B cell (primary cell): ENCODE measurements at regions not wholly inside any gene's neighbourhood (a gene's known extent, or its start where the extent isn't known, plus 50 kb on each side); places are given as distances from the start of the nearest gene placed in this dataset.

ENCODE experiments used
- ATAC-seq: fragments of 200-7000 bp; cut with Tn5 transposase; one replicate; pipeline ENCODE4 v1.10.0; 2021; ENCODE audit warnings: low read depth, mild to moderate bottlenecking, moderate number of reproducible peaks, moderate library complexity
- CTCF ChIA-PET: fragments of 350-600 bp; sonication (Branson Sonifier 250); formaldehyde crosslinking; loops from one replicate; lab custom pipeline; 2021; ENCODE audit warnings: antibody characterized with exemption, inconsistent platforms; lab: Charles Lee
- POLR2A ChIA-PET: fragments of 350-600 bp; sonication (Branson Sonifier 250); formaldehyde crosslinking; loops from one replicate; lab custom pipeline; 2021; ENCODE audit warnings: antibody characterized with exemption; lab: Charles Lee
- DNase-seq: peaks from one replicate; pipeline ENCODE4 v3.0.0; 2013
- H2AFZ ChIP-seq: 2 replicates; pipeline ENCODE4 v1.6.1; 2012; ENCODE audit warnings: mild to moderate bottlenecking, low read depth, low read length; ENCODE audit not compliant: insufficient read depth, poor library complexity, severe bottlenecking
- H3K27ac ChIP-seq, 2 donors: 1 replicate in 1 of 2; 2 replicates in 1 of 2; pipeline ENCODE4 v1.5.1; 2012 to 2013; ENCODE audit warnings: low read length in 2 of 2, mild to moderate bottlenecking in 2 of 2, moderate library complexity in 1 of 2
- H3K27me3 ChIP-seq, 4 experiments: fragments of 200-600 bp in 1 of 4; sonication (generic) in 1 of 4; replicated peaks in 1 of 4; 1 replicate in 2 of 4; 2 replicates in 2 of 4; pipeline versions ENCODE4 v1.6.1 to v1.7.0; 2013 to 2016; ENCODE audit warnings: low read length in 3 of 4, mild to moderate bottlenecking in 2 of 4, mixed read lengths in 1 of 4, moderate library complexity in 1 of 4; ENCODE audit not compliant: insufficient read depth in 4 of 4, control insufficient read depth in 3 of 4; ENCODE audit errors: control extremely low read depth in 1 of 4
- H3K36me3 ChIP-seq, 2 experiments: replicated peaks in 1 of 2; 1 replicate in 1 of 2; 2 replicates in 1 of 2; pipeline versions ENCODE4 v1.6.1 to v1.7.1; 2013; ENCODE audit warnings: low read length in 1 of 2; ENCODE audit not compliant: insufficient read depth in 2 of 2, control insufficient read depth in 1 of 2; ENCODE audit errors: control extremely low read depth in 1 of 2, extremely low read depth in 1 of 2
- H3K4me1 ChIP-seq, 2 donors: fragments of 200-600 bp in 1 of 2; sonication (generic) in 1 of 2; 1 replicate in 1 of 2; 2 replicates in 1 of 2; pipeline versions ENCODE4 v1.5.1 to v1.6.1; 2013 to 2017; ENCODE audit warnings: low read length in 2 of 2; ENCODE audit not compliant: control insufficient read depth in 2 of 2, insufficient read depth in 2 of 2
- H3K4me2 ChIP-seq: replicated peaks from 2 replicates; pipeline ENCODE3; 2012; ENCODE audit warnings: mild to moderate bottlenecking, low read depth, low read length; ENCODE audit not compliant: poor library complexity, severe bottlenecking
- H3K4me3 ChIP-seq, 5 experiments: fragments of 200-600 bp in 1 of 5; sonication (generic) in 1 of 5; 1 replicate in 3 of 5; 2 replicates in 2 of 5; pipeline versions ENCODE4 v1.5.1 to v1.7.0; 2011 to 2016; ENCODE audit warnings: low read length in 4 of 5, mild to moderate bottlenecking in 4 of 5, low read depth in 2 of 5, control low read depth in 1 of 5, moderate library complexity in 1 of 5; ENCODE audit not compliant: insufficient read depth in 1 of 5; ENCODE audit errors: control extremely low read depth in 1 of 5, extremely low read depth in 1 of 5
- H3K79me2 ChIP-seq: fragments of 200-600 bp; sonication (generic); one replicate; pipeline ENCODE4 v1.6.0; 2016; ENCODE audit warnings: low read length; ENCODE audit not compliant: control insufficient read depth, insufficient read depth
- H3K9ac ChIP-seq: fragments of 200-600 bp; sonication (generic); 2 replicates; pipeline ENCODE4 v1.6.1; 2017; ENCODE audit warnings: mild to moderate bottlenecking, low read length, moderate library complexity
- H3K9me3 ChIP-seq, 3 donors: one replicate each; pipeline versions ENCODE4 v1.6.1 to v1.7.1; 2013; ENCODE audit warnings: low read length in 2 of 3; ENCODE audit not compliant: control insufficient read depth in 2 of 3, insufficient read depth in 1 of 3; ENCODE audit errors: control extremely low read depth in 1 of 3
- H4K20me1 ChIP-seq: 2 replicates; pipeline ENCODE4 v1.6.0; 2012; ENCODE audit warnings: mild to moderate bottlenecking, low read length; ENCODE audit not compliant: insufficient read depth, control insufficient read depth, poor library complexity, severe bottlenecking
- H3K27ac Mint-ChIP-seq: one replicate; pipeline ENCODE4 v1.8.0; 2021; ENCODE audit warnings: mixed read lengths
- H3K27me3 Mint-ChIP-seq: one replicate; pipeline ENCODE4 v1.8.0; 2021; ENCODE audit warnings: mixed read lengths
- H3K4me1 Mint-ChIP-seq: one replicate; pipeline ENCODE4 v1.8.0; 2021; ENCODE audit warnings: mixed read lengths
- H3K4me3 Mint-ChIP-seq: one replicate; pipeline ENCODE4 v1.8.0; 2021; ENCODE audit warnings: mixed read lengths
- H3K9me3 Mint-ChIP-seq: one replicate; pipeline ENCODE4 v1.8.0; 2022; ENCODE audit warnings: mixed read lengths; ENCODE audit not compliant: insufficient read depth
- CTCF ChIP-seq: fragments of 200-600 bp; IDR thresholded peaks from one replicate; pipeline ENCODE4 v1.8.0; 2022; ENCODE audit warnings: antibody characterized with exemption, mild to moderate bottlenecking
- EZH2 ChIP-seq: IDR thresholded peaks from 2 replicates; pipeline ENCODE4 v1.6.1; 2012; ENCODE audit warnings: borderline replicate concordance, low read depth, mild to moderate bottlenecking, moderate library complexity, low read length; ENCODE audit not compliant: insufficient read depth, poor library complexity, severe bottlenecking
- WGBS: methylation state at CpG from one replicate; pipeline ENCODE4 v1.1.5; 2013; ENCODE audit warnings: missing lambda C conversion rate; ENCODE audit not compliant: insufficient coverage; 5-methylcytosine and 5-hydroxymethylcytosine counted together
- intact Hi-C: fragments of 100-400 bp; cut with micrococcal nuclease; formaldehyde crosslinking; loops from one replicate; pipeline ENCODE4 v1.10.0; 2022

DNA sequence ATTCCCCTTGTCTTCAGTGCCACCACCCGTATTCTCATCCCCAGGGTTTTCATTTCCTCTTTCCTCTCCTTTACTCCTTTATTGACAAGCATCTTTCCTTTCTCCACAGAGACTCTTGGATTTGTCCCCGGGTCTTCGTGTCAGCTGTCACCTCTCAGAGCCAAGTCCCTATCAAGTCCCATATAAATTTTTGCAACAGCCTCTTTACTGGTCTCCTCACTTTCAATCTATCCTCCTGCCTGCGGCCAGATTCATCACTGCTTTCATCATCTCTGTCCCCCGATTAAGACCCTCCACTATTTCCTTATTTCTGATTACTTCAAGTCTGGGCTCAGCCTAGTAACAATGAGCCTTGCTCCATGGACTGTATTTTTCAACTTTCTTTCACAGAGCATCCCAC, 113.8 kb downstream of the CTAGE1 start:
- no peak overlapping the region for H3K9ac ChIP-seq
- no peak for ATAC-seq
- no peaks in the 10 kb centered on the region for H3K9me3 ChIP-seq
- H3K27me3 Mint-ChIP-seq: peaks cover 13% of the 10 kb centered on the region
- H3K9me3 Mint-ChIP-seq: no peaks in the 10 kb centered on the region
- intact Hi-C loops: no loop called here
- no peaks in the 10 kb centered on the region for H3K79me2 ChIP-seq
- H3K27ac ChIP-seq: no peak overlapping the region
- no peak overlapping the region for H3K4me2 ChIP-seq
- no peak overlapping the region for H3K27ac Mint-ChIP-seq
- CTCF ChIA-PET: no interaction called here
- no peaks in the 10 kb centered on the region for H3K4me1 ChIP-seq
- no peaks in the 10 kb centered on the region for H3K36me3 ChIP-seq
- POLR2A ChIA-PET: no interaction called here
- TF ChIP-seq CTCF (no peak), EZH2 (no peak)
- H2AFZ ChIP-seq: no peak overlapping the region
- no peak overlapping the region for H3K4me3 ChIP-seq
- no peaks in the 10 kb centered on the region for H3K4me1 Mint-ChIP-seq
- H3K27me3 ChIP-seq: no peaks in the 10 kb centered on the region
- no peak overlapping the region for H3K4me3 Mint-ChIP-seq
- DNase-seq: no peak
- WGBS: 83% methylated on average over 5 of the region's 5 CpGs
- no peaks in the 10 kb centered on the region for H4K20me1 ChIP-seq

DNA sequence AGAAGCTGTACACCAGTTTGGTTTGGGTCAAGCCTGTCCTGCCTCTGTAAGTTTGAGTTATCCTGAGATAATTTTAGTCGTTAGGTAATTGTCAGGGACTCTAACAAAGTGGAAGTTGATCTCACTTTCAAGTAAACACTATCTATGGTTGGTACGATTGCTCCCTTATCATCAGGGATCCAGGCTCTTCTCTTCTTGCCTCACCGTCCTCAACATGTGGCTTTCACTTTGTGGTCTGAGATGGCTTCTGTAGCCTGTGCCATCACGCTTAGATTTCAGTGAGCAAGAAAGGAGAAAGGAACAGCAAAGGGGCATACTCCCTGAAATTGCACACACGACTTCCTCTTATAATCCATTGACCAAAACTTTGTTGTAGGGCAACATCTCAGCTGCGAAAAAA, 115.6 kb downstream of the CTAGE1 start:
- H3K79me2 ChIP-seq: no peaks in the 10 kb centered on the region
- no peak overlapping the region for H2AFZ ChIP-seq
- Mint-ChIP-seq H3K4me1 (no peaks in the 10 kb centered on the region), H3K27ac (no peak overlapping the region), H3K27me3 (peaks cover 13% of the 10 kb centered on the region), H3K9me3 (no peaks in the 10 kb centered on the region), H3K4me3 (no peak overlapping the region)
- no peak overlapping the region for H3K27ac ChIP-seq
- no peak overlapping the region for H3K4me3 ChIP-seq
- TF ChIP-seq EZH2 (no peak), CTCF (no peak)
- intact Hi-C loops: no loop called here
- no peaks in the 10 kb centered on the region for H3K36me3 ChIP-seq
- POLR2A ChIA-PET: no interaction called here
- no peaks in the 10 kb centered on the region for H4K20me1 ChIP-seq
- H3K4me2 ChIP-seq: no peak overlapping the region
- no peak for DNase-seq
- WGBS: 71% methylated on average over 1 of the region's 6 CpGs
- no peaks in the 10 kb centered on the region for H3K9me3 ChIP-seq
- no peak for ATAC-seq
- no peak overlapping the region for H3K9ac ChIP-seq
- no peaks in the 10 kb centered on the region for H3K4me1 ChIP-seq
- no peaks in the 10 kb centered on the region for H3K27me3 ChIP-seq
- CTCF ChIA-PET: interaction anchor here (0.9 kb wide), 1 partner anchor 9 kb away, joined by 3 read pairs; no protein-coding TSS in a partner anchor
